Effector memory CD4-positive, alpha-beta T cell (primary cell): ENCODE measurements at regions not wholly inside any gene's neighbourhood (a gene's known extent, or its start where the extent isn't known, plus 50 kb on each side); places are given as distances from the start of the nearest gene placed in this dataset.

Source experiments
- DNase-seq, 3 donors: peaks; one replicate each; pipeline ENCODE4 v3.0.0-alpha.2; 2020
- H3K27ac ChIP-seq: 2 replicates; pipeline ENCODE4 v1.7.0; 2013; ENCODE audit warnings: mild to moderate bottlenecking, low read length, moderate library complexity; ENCODE audit not compliant: insufficient read depth, poor library complexity, severe bottlenecking
- H3K27me3 ChIP-seq: replicated peaks from 2 replicates; pipeline ENCODE4 v1.7.0; 2013; ENCODE audit warnings: mild to moderate bottlenecking, low read length; ENCODE audit not compliant: insufficient read depth, control insufficient read depth, poor library complexity, severe bottlenecking
- H3K36me3 ChIP-seq: 2 replicates; pipeline ENCODE4 v1.7.0; 2013; ENCODE audit warnings: mild to moderate bottlenecking, low read length, moderate library complexity; ENCODE audit not compliant: control insufficient read depth, insufficient read depth
- H3K4me1 ChIP-seq: 2 replicates; pipeline ENCODE4 v1.7.0; 2013; ENCODE audit warnings: low read length, mild to moderate bottlenecking; ENCODE audit not compliant: control insufficient read depth, insufficient read depth, poor library complexity, severe bottlenecking
- H3K4me3 ChIP-seq: 2 replicates; pipeline ENCODE4 v1.7.0; 2013; ENCODE audit warnings: low read length, low read depth, mild to moderate bottlenecking; ENCODE audit not compliant: insufficient read depth, poor library complexity, severe bottlenecking
- H3K9me3 ChIP-seq: 2 replicates; pipeline ENCODE4 v1.7.0; 2013; ENCODE audit warnings: mild to moderate bottlenecking, low read length, moderate library complexity; ENCODE audit not compliant: control insufficient read depth

DNA sequence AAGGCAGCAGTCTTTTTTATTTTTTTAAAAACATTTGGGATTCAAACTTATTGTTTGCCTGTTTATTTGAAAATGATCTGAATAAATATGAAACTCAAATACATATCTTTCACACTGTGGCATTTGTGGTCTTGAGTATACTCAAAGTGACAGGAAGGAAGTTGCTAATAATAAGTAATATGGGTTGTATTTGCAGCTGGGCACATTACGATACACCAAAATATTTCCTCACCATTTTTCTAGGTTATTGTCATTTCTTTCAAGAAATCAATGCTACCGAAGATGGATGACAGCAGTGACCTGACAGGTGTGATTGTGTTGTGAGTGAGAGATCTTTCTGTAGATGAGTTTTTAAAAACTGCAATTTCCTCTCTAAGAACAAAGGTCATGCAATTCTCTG is 665.7 kb downstream of the CDH8 start:
- no peak for DNase-seq
- no peaks in the 10 kb centered on the region for H3K27me3 ChIP-seq
- no peak overlapping the region for H3K27ac ChIP-seq
- H3K4me3 ChIP-seq = no peak overlapping the region
- no peaks in the 10 kb centered on the region for H3K4me1 ChIP-seq
- no peaks in the 10 kb centered on the region for H3K36me3 ChIP-seq
- no peaks in the 10 kb centered on the region for H3K9me3 ChIP-seq

DNA sequence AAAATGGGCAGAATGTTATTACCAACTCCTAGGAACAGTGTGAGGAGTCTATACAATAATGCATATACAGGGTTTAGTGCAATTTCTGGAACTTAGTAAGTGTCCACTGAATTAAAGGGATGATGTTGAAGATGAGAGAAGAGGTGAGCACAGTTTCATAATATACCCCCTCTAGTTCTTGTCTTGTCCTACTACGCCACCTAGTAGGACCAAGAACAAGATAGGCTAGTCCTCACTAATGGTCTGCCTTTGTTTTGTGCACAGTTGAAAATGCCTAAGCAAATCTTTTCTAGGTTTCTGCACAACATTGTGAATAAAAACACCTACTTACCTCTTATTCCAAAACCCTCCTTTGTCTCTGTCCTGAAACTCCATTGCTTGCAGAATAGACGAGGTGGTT is 670.2 kb downstream of the CDH8 start:
- Histone ChIP-seq H3K27ac (no peak overlapping the region), H3K9me3 (peaks cover 6% of the 10 kb centered on the region), H3K4me1 (no peaks in the 10 kb centered on the region), H3K27me3 (no peaks in the 10 kb centered on the region), H3K4me3 (no peak overlapping the region), H3K36me3 (no peaks in the 10 kb centered on the region)
- no peak for DNase-seq

DNA sequence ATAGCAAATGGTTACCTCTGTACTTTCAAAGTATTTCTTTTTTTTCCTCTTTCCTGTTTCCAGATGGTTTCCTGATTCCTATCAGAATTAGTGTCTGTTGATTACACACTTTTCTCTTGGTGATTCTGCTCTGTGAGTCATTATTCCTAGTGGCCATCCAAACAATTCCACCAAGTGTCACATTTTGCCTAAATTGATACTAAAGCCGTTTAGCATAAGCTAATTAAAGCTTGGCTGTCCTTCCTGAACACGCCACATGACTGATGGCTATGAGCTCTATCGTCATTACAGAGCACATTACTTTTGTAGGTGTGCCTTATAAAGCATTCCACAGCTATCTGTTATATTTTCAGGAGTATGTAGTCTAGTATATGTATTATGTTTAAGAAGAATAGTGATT is 671.2 kb downstream of the CDH8 start:
- Histone ChIP-seq H3K27me3 (no peaks in the 10 kb centered on the region), H3K4me3 (no peak overlapping the region), H3K27ac (no peak overlapping the region), H3K9me3 (peaks cover 6% of the 10 kb centered on the region), H3K36me3 (no peaks in the 10 kb centered on the region), H3K4me1 (no peaks in the 10 kb centered on the region)
- DNase-seq = no peak

DNA sequence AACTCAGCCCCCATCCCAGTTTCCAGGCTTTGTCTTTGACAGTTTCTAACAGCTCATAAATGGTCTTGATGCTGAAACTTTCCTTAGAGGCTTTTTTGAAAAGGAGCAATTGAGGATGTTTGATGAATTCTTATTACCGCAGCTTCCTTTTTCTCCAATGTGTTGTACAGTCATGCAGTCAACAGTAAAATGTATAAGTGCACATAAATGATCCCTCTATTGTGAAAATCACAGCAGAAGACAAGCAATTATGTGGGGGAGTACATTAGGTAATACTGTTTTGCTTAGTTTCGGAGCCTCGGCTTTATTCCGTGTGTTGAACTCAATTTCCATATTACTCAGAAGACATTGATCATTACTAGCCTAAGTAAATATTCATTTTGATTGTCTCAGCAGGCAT is 673.7 kb downstream of the CDH8 start:
- Histone ChIP-seq H3K4me1 (no peaks in the 10 kb centered on the region), H3K4me3 (no peak overlapping the region), H3K9me3 (peaks cover 10% of the 10 kb centered on the region), H3K27me3 (no peaks in the 10 kb centered on the region), H3K36me3 (no peaks in the 10 kb centered on the region), H3K27ac (no peak overlapping the region)
- DNase-seq = no peak

DNA sequence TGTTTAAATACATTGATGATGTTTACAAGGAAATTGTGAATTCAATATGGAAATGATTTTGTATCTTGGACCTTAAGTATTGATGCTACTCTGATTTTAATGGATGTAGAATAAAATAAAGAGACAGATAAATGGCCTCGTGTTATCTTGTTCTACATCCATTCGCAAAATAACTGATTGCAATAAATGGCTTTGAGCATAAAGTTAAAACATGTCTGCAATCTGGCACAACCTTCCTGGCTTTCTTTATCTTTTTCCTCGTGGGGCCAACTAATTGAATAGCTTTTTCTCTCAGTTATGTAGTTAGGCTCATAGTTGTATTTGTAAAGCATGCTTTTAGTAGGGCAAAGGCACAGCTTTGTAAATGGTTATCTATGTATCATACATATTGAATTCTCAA is 691.4 kb downstream of the CDH8 start:
- Histone ChIP-seq H3K9me3 (no peaks in the 10 kb centered on the region), H3K36me3 (no peaks in the 10 kb centered on the region), H3K4me1 (no peaks in the 10 kb centered on the region), H3K4me3 (no peak overlapping the region), H3K27ac (no peak overlapping the region), H3K27me3 (no peaks in the 10 kb centered on the region)
- no peak for DNase-seq

DNA sequence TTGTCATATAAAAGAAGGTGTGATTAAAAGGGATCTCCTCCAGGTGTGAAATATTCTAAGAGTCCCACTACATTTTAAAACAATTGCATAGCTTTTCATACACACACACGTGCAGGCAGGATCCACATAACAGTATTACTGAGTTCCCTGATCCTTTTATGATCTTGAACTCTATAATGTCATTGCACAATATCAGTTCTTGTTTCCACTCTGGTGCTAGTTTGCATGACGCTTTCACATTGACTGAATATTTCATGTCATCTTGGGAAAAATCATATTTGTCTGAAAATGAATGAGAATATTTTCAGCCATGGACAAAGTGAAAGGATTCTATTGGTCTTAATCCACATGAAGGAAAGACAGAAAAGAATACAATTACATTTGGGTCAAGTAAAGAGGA is 703.8 kb downstream of the CDH8 start:
- Histone ChIP-seq H3K4me3 (no peak overlapping the region), H3K36me3 (no peaks in the 10 kb centered on the region), H3K27me3 (no peaks in the 10 kb centered on the region), H3K27ac (no peak overlapping the region), H3K9me3 (no peaks in the 10 kb centered on the region), H3K4me1 (no peaks in the 10 kb centered on the region)
- no peak for DNase-seq

DNA sequence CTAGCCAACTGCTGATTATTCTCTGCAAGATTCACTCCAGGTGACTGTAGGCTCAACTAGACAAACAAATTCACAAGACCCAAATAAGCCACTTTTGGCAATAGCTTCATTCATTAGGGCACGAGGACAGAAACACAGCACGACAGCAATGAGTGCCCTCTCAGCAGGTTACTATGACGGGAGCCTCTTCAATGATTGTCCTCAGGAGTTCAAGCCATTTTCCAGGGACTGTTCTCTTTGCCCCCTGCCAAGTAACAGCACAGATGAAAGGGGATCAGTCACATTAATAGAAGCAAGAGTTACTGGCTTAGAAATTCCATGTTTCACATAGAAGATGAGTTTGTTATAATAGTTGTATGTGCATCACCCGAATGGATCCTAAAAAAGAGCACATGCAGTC is 712.2 kb downstream of the CDH8 start:
- Histone ChIP-seq H3K9me3 (no peaks in the 10 kb centered on the region), H3K4me3 (no peak overlapping the region), H3K27me3 (no peaks in the 10 kb centered on the region), H3K36me3 (no peaks in the 10 kb centered on the region), H3K4me1 (no peaks in the 10 kb centered on the region), H3K27ac (no peak overlapping the region)
- DNase-seq = no peak

DNA sequence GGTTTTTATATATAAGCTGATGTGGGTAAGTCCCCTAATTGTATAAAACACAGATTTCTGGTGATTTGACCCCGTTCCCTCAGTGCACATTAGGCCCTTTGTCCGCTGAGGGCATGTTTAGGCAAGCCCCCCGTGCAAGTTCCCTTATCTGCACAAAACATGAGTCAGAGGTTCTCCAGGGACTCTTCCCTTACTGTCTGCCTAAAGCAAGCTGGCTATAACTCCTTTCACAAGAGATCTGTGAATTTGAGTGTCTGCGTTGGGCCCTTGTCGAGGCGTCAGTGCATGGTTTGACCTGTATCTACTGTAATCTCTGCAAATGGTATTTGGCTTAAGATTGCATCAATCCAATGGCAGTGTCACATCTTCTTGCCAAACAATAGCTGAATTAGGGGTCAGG is 712.8 kb downstream of the CDH8 start:
- no peak for DNase-seq
- H3K9me3 ChIP-seq = no peaks in the 10 kb centered on the region
- no peaks in the 10 kb centered on the region for H3K36me3 ChIP-seq
- no peaks in the 10 kb centered on the region for H3K27me3 ChIP-seq
- H3K4me3 ChIP-seq = no peak overlapping the region
- H3K27ac ChIP-seq = no peak overlapping the region
- H3K4me1 ChIP-seq = no peaks in the 10 kb centered on the region

DNA sequence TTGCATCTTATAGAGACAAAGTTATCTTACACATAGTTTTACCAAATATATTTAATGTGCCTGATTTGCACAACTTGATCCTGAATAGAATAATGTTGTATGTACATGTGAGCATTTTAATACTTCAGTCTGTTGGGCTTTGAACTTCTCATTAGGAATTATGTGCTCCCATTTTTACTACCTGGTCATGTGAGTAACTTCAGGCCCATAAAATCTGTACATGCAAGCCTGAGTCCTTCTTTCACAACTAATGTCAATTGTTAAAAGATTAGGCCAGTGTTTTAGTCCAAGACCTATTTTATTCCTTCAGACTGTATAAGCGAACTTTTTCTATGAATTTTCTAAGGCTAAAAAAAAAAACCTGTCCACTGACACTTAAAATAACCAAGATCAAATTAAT is 715.4 kb downstream of the CDH8 start:
- H3K4me1 ChIP-seq = no peaks in the 10 kb centered on the region
- no peak overlapping the region for H3K27ac ChIP-seq
- H3K4me3 ChIP-seq = no peak overlapping the region
- no peak for DNase-seq
- no peaks in the 10 kb centered on the region for H3K9me3 ChIP-seq
- H3K36me3 ChIP-seq = no peaks in the 10 kb centered on the region
- H3K27me3 ChIP-seq = no peaks in the 10 kb centered on the region

DNA sequence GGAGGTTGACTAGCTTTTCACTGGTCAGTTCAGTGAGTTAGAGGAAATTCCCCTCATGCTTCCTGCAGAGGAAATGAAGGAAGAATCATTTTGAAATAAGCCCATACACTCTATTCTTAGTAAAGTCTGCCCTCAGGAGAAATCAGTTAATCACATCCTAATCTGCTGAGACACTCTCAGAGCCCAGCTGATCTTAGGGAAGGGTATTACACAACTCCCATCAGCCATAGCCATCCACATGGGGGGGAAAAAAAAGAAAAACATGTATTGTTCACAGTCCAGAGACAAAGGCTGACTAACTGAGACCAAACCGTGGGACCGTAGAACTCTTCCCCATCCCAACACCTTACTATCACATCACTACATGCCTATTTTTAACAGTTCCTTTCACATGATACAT is 722.3 kb downstream of the CDH8 start:
- no peak overlapping the region for H3K4me3 ChIP-seq
- H3K27ac ChIP-seq = no peak overlapping the region
- no peaks in the 10 kb centered on the region for H3K27me3 ChIP-seq
- H3K9me3 ChIP-seq = no peaks in the 10 kb centered on the region
- DNase-seq = no peak
- no peaks in the 10 kb centered on the region for H3K4me1 ChIP-seq
- no peaks in the 10 kb centered on the region for H3K36me3 ChIP-seq

DNA sequence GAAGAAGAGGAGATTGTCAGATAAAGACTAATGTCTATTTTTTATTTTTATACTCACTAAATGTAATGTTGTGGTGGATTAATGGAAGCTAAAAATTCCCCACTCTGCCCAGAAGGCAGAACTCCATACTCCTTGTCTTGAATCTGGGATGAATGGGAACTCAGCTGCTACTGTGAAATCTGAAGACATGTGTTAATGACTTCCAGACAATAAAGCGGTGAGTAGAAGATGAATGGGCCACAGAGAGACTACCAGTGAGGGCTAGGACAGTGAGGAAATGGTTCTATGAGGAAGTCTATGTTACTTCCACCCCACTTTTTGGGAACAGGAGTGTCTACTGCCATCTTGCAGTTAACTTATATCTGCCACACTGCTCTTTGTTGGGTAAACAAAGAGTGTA is 726.9 kb downstream of the CDH8 start:
- H3K4me1 ChIP-seq = no peaks in the 10 kb centered on the region
- H3K27ac ChIP-seq = no peak overlapping the region
- DNase-seq = no peak
- peaks cover 5% of the 10 kb centered on the region for H3K9me3 ChIP-seq
- H3K36me3 ChIP-seq = no peaks in the 10 kb centered on the region
- no peak overlapping the region for H3K4me3 ChIP-seq
- H3K27me3 ChIP-seq = no peaks in the 10 kb centered on the region
